GM18907 (cell line): ENCODE measurements at regions not wholly inside any gene's neighbourhood (a gene's known extent, or its start where the extent isn't known, plus 50 kb on each side); places are given as distances from the start of the nearest gene placed in this dataset.

Experiments used
- ATAC-seq: cut with Tn5 transposase; IDR thresholded peaks from one replicate; pipeline ENCODE4 v1.9.1; 2021; ENCODE audit warnings: mild to moderate bottlenecking, moderate library complexity; ENCODE audit not compliant: unreplicated experiment

GRCh38 chr12:88784166-88784565 lies 203.9 kb upstream of the KITLG start:
- no peak for ATAC-seq

- no peak for ATAC-seq
These were observed 202.1 kb upstream of the KITLG start for GRCh38 chr12:88782351-88782750.

GRCh38 chr12:88781909-88782308 lies 201.6 kb upstream of the KITLG start:
- no peak for ATAC-seq

- ATAC-seq = no peak
These were observed 197.8 kb upstream of the KITLG start for GRCh38 chr12:88778064-88778463.

GRCh38 chr12:88775742-88776151 lies 195.5 kb upstream of the KITLG start:
- no peak for ATAC-seq

GRCh38 chr12:88767699-88768098 lies 187.4 kb upstream of the KITLG start:
- no peak for ATAC-seq

GRCh38 chr12:88764781-88765480 lies 184.7 kb upstream of the KITLG start:
- ATAC-seq = no peak

- no peak for ATAC-seq
These were observed 183.3 kb upstream of the KITLG start for GRCh38 chr12:88763536-88764100.

- ATAC-seq = no peak
These were observed 177.9 kb upstream of the KITLG start for GRCh38 chr12:88758176-88758575.

- no peak for ATAC-seq
These were observed 176.6 kb upstream of the KITLG start for GRCh38 chr12:88756917-88757316.

GRCh38 chr12:88756153-88756552 lies 175.9 kb upstream of the KITLG start:
- no peak for ATAC-seq

- ATAC-seq = no peak
These were observed 173.4 kb upstream of the KITLG start for GRCh38 chr12:88753707-88754106.

GRCh38 chr12:88753066-88753465 lies 172.8 kb upstream of the KITLG start:
- no peak for ATAC-seq

GRCh38 chr12:88752183-88752582 lies 171.9 kb upstream of the KITLG start:
- ATAC-seq = no peak

GRCh38 chr12:88750867-88751543 lies 170.7 kb upstream of the KITLG start:
- ATAC-seq = no peak

GRCh38 chr12:88746386-88746785 lies 166.1 kb upstream of the KITLG start:
- no peak for ATAC-seq

GRCh38 chr12:88743946-88744685 lies 163.8 kb upstream of the KITLG start:
- ATAC-seq = no peak

- no peak for ATAC-seq
These were observed 157.7 kb upstream of the KITLG start for GRCh38 chr12:88737838-88738472.

- no peak for ATAC-seq
These were observed 155.8 kb upstream of the KITLG start for GRCh38 chr12:88736031-88736430.

- ATAC-seq = no peak
These were observed 152.7 kb upstream of the KITLG start for GRCh38 chr12:88733008-88733407.

GRCh38 chr12:88729196-88729595 lies 148.9 kb upstream of the KITLG start:
- no peak for ATAC-seq
